GM12878 (cell line): ENCODE measurements at regions not wholly inside any gene's neighbourhood (a gene's known extent, or its start where the extent isn't known, plus 50 kb on each side); places are given as distances from the start of the nearest gene placed in this dataset.
"Not testable (repeated sequence)": the region's sequence is repeated elsewhere in the genome, so short reads cannot be mapped to it uniquely, and the experiment has no call there.

Source experiments
- EZH2 ChIP-seq: IDR thresholded peaks from 2 replicates; pipeline ENCODE4 v1.6.1; 2012; ENCODE audit warnings: low read depth, mild to moderate bottlenecking, control low read depth, inconsistent platforms, low read length, borderline replicate concordance; ENCODE audit not compliant: control insufficient read depth
- IKZF1 ChIP-seq: fragments of 450-650 bp; conservative IDR thresholded peaks from 2 replicates; pipeline ENCODE4 v1.6.1; 2017; ENCODE audit warnings: antibody characterized with exemption, mild to moderate bottlenecking
- NR2C1 ChIP-seq: fragments of 450-650 bp; IDR thresholded peaks from 2 replicates; pipeline ENCODE4 v1.6.1; 2017; ENCODE audit warnings: antibody characterized with exemption, mild to moderate bottlenecking, moderate library complexity
- POLR2AphosphoS5 ChIP-seq: IDR thresholded peaks from 2 replicates; pipeline ENCODE4 v1.6.1; 2011; ENCODE audit warnings: mild to moderate bottlenecking, low read length, inconsistent platforms
- SIX5 ChIP-seq: IDR thresholded peaks from 2 replicates; pipeline ENCODE4 v1.6.1; 2011; ENCODE audit warnings: mild to moderate bottlenecking, low read depth, low read length, moderate library complexity; ENCODE audit not compliant: severe bottlenecking
- SP1 ChIP-seq: IDR thresholded peaks from one replicate; pipeline ENCODE4 v1.6.1; 2011; ENCODE audit warnings: low read depth, low read length
- TAF1 ChIP-seq: IDR thresholded peaks from 2 replicates; pipeline ENCODE4 v1.6.1; 2011; ENCODE audit warnings: mild to moderate bottlenecking, low read depth, low read length, borderline replicate concordance

- TF ChIP-seq NR2C1, EZH2, POLR2AphosphoS5, TAF1, SP1, SIX5, IKZF1: not testable (repeated sequence)
These were observed 217.8 kb downstream of the FAM43A start for GRCh38 chr3:194903447-194903846.
